ENCODE measurements at regions not wholly inside any gene's neighbourhood (a gene's known extent, or its start where the extent isn't known, plus 50 kb on each side); places are given as distances from the start of the nearest gene placed in this dataset.
"Not testable (repeated sequence)": the region's sequence is repeated elsewhere in the genome, so short reads cannot be mapped to it uniquely, and the experiment has no call there.

DNA sequence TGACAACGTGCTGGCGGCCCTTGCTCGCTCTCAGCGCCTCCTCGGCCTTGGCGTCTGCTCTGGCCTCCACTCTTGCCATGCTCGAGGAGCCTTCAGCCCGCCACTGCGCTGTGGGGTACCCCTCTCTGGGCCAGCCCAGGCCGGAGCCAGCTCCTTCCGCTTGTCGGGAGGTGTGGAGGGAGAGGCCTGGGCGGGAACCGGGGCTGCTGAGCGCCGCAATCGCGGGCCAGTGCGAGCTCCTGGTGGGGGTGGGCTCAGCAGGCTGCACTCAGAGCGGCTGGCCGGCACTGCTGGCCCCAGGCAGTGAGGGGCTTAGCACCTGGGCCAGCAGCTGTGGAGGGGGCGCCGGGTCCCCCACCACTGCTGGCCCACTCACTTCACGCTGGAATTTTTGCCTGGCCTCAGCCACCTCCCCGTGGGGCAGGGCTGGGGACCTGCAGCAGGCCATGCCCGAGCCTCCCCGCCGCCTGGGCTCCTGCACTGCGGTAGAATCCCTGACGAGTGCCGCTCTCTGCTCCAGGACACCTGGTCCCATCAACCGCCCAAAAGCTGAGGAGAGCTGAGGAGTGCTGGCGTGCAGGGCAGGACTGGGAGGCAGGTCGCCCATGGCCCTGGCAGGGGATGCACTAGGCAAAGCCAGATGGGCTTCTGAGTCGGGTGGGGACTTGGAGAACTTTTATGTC lies 372.2 kb upstream of the NRG3 start:
- intact Hi-C loops (cut with DNase I; ENCODE audit: low total_unique reads) = no loop called here
- no peak overlapping the region for H3K27ac ChIP-seq
- TF ChIP-seq, protein P1, sequence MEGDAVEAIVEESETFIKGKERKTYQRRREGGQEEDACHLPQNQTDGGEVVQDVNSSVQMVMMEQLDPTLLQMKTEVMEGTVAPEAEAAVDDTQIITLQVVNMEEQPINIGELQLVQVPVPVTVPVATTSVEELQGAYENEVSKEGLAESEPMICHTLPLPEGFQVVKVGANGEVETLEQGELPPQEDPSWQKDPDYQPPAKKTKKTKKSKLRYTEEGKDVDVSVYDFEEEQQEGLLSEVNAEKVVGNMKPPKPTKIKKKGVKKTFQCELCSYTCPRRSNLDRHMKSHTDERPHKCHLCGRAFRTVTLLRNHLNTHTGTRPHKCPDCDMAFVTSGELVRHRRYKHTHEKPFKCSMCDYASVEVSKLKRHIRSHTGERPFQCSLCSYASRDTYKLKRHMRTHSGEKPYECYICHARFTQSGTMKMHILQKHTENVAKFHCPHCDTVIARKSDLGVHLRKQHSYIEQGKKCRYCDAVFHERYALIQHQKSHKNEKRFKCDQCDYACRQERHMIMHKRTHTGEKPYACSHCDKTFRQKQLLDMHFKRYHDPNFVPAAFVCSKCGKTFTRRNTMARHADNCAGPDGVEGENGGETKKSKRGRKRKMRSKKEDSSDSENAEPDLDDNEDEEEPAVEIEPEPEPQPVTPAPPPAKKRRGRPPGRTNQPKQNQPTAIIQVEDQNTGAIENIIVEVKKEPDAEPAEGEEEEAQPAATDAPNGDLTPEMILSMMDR (IDR thresholded peaks at IDR 0.05) = no peak
- TF ChIP-seq POLR2A (IDR thresholded peaks at IDR 0.05) = no peak
- H3K4me3 ChIP-seq = no peak overlapping the region
- H3K4me1 ChIP-seq = no peaks in the 10 kb centered on the region
- H3K36me3 ChIP-seq = no peaks in the 10 kb centered on the region
- no peak for DNase-seq
- no peaks in the 10 kb centered on the region for H3K9me3 ChIP-seq
- H3K27me3 ChIP-seq = no peaks in the 10 kb centered on the region

DNA sequence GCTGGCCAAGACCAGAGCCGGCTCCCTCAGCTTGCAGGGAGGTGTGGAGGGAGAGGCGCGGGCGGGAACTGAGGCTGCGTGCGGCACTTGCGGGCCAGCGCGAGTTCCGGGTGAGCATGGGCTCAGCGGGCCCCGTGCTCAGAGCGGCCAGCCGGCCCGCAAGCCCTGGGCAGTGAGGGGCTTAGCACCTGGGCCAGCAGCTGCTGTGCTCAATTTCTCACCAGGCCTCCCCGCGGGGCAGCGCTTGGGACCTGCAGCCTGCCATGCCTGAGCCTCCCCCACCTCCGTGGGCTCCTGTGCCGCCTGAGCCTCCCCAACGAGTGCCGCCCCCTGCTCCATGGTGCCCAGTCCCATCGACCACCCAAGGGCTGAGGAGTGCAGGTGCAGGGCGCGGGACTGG lies 369.2 kb upstream of the NRG3 start:
- DNase-seq; intact Hi-C loops (cut with DNase I; ENCODE audit: low total_unique reads); H3K27ac ChIP-seq; H3K4me3 ChIP-seq; H3K36me3 ChIP-seq; H3K27me3 ChIP-seq; H3K4me1 ChIP-seq; H3K9me3 ChIP-seq: not testable (repeated sequence)

DNA sequence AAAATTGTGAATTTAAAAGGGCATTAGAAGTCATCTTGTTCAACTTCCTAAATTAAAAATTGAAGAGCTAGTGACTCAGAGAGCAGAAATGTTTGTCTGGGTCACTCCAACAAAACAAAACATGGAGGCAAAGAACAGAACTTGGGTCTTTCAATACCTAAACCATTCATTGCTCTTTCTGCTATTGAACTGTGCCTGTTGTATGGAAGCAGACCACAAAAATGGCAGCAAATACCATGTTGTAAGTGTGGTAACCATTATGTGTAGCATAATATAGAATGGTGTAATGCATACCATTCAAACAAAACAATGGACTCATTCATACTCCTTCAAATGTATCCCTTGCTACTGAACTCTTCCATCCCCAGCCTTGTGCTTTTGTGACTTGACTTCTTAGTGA lies 360.2 kb upstream of the NRG3 start:
- no peak overlapping the region for H3K4me3 ChIP-seq
- H3K27ac ChIP-seq = no peak overlapping the region
- no peak for DNase-seq
- H3K9me3 ChIP-seq = no peaks in the 10 kb centered on the region
- H3K36me3 ChIP-seq = no peaks in the 10 kb centered on the region
- intact Hi-C loops (cut with DNase I; ENCODE audit: low total_unique reads) = no loop called here
- no peaks in the 10 kb centered on the region for H3K27me3 ChIP-seq
- TF ChIP-seq, protein P1 (IDR thresholded peaks at IDR 0.05) = no peak
- no peak for TF ChIP-seq POLR2A (IDR thresholded peaks at IDR 0.05)
- no peaks in the 10 kb centered on the region for H3K4me1 ChIP-seq

DNA sequence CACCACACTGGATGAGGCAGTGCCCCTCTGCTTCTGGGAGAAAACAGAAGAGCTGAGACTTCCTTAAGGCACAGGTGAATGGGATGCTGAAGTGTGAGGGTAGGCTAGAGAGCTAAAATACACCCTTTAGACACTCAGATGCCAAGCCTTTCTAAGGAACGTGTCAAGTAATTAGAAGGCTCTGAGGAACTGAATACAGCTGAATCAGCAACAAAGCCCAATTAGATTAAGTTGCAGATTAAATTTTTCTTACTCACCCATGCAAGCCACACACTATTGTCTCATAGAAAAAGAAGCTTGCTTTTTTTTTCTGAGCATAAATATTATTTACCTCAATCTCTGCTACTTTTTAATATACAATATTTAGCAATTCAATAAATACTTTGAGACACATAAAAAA lies 354.3 kb upstream of the NRG3 start:
- no peak for DNase-seq
- H3K4me1 ChIP-seq = no peaks in the 10 kb centered on the region
- no peak for TF ChIP-seq POLR2A (IDR thresholded peaks at IDR 0.05)
- TF ChIP-seq, protein P1 (IDR thresholded peaks at IDR 0.05) = no peak
- H3K27ac ChIP-seq = no peak overlapping the region
- intact Hi-C loops (cut with DNase I; ENCODE audit: low total_unique reads) = no loop called here
- no peaks in the 10 kb centered on the region for H3K36me3 ChIP-seq
- no peaks in the 10 kb centered on the region for H3K9me3 ChIP-seq
- no peak overlapping the region for H3K4me3 ChIP-seq
- H3K27me3 ChIP-seq = no peaks in the 10 kb centered on the region

DNA sequence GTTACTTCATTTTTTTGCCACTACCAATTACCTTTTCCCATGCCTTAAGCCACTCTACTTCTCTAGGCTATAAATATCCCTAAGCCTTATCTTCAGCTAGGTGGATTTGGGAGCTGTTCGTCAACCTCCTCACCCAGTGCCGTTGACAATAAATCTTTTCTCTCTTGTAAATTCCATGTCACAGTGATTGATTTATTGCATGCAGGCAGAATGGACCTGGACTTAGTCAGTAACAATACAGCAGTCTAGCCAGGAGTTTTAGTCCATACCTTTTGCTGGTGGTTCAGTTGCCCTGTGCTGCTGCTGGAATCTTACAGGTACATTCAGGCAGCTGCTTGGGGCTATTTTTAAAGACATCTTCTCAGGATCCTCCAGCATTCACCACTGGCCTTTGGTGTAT lies 350.5 kb upstream of the NRG3 start:
- intact Hi-C loops (cut with DNase I; ENCODE audit: low total_unique reads) = no loop called here
- Histone ChIP-seq H3K36me3 (no peaks in the 10 kb centered on the region), H3K4me1 (no peaks in the 10 kb centered on the region), H3K27ac (no peak overlapping the region), H3K27me3 (no peaks in the 10 kb centered on the region), H3K4me3 (no peak overlapping the region), H3K9me3 (no peaks in the 10 kb centered on the region)
- TF ChIP-seq POLR2A (IDR thresholded peaks at IDR 0.05) = no peak
- TF ChIP-seq, protein P1 (IDR thresholded peaks at IDR 0.05) = no peak
- no peak for DNase-seq

DNA sequence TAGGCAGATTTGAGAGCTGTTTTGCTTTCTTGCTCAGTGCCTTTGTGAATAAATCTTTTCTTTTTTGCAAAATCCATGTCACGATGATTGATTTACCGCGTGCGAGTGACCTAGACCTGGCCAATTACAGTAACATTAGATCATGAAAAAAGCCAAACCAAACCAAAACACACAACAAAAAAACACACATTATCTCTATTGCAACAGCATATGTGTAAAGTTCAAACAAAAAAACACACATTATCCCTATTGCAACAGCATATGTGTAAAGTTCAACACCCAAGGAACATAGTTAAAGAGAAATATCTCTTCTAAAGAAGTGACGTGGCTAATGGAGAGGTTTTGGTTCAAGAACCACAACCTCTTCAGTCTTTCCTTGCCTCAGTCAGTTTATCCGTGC lies 342.6 kb upstream of the NRG3 start:
- intact Hi-C loops (cut with DNase I; ENCODE audit: low total_unique reads) = no loop called here
- no peaks in the 10 kb centered on the region for H3K9me3 ChIP-seq
- TF ChIP-seq, protein P1 (IDR thresholded peaks at IDR 0.05) = no peak
- TF ChIP-seq POLR2A (IDR thresholded peaks at IDR 0.05) = no peak

More for the DNA sequence above, 342.6 kb upstream of the NRG3 start:
- DNase-seq = no peak
- Histone ChIP-seq H3K27ac (no peak overlapping the region), H3K27me3 (no peaks in the 10 kb centered on the region), H3K4me3 (no peak overlapping the region), H3K36me3 (no peaks in the 10 kb centered on the region), H3K4me1 (no peaks in the 10 kb centered on the region)

Data from uterus (tissue), 3 donors.